ENCODE measurements at regions not wholly inside any gene's neighbourhood (a gene's known extent, or its start where the extent isn't known, plus 50 kb on each side); places are given as distances from the start of the nearest gene placed in this dataset.

DNA sequence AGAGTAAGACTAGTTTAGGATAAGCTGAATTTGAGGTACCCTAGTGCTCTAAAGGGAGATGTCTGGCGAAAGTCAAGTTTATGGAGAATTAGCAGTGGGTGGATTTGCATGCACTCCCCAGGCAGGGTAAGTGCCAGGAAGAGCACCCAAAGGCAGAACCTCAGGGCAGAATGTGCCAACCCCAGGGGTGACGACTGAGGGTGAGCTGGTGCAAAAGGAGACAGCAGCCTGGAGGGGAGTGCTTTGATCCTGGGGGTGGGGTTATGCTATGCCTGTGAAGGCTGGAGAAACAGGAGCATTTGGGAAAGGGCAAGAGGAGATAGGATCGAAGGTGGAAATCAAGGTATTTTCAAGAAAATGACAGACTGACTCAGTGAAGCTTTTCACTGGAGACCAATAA, 208.5 kb upstream of the PDE10A start:
- no TSS peak for BruUV-seq (replicated peaks)
- dilution Hi-C loops (cut with MboI; ENCODE audit: extremely low pct_ligation_motif_present, low sequenced_read_pairs): no loop called here
- no peak overlapping the region for H3K9ac ChIP-seq (replicated peaks; ENCODE audit: extremely low read depth, insufficient read depth, low read length)

More for the DNA sequence above, 208.5 kb upstream of the PDE10A start:
- H3K4me2 ChIP-seq (ENCODE audit: insufficient read depth, low read length): no peak overlapping the region
- ChIA-PET CTCF (interaction anchor here (1.1 kb wide), 1 partner anchor 12 kb away, joined by 3 read pairs; no protein-coding TSS in a partner anchor), POLR2A (no interaction called here)
- H2AFZ ChIP-seq (ENCODE audit: low read depth, low read length): no peak overlapping the region
- TF ChIP-seq JUN (IDR thresholded peaks at IDR 0.05; ENCODE audit: borderline replicate concordance, insufficient read depth, insufficient read length, low read depth) (no peak), FOS (IDR thresholded peaks at IDR 0.05; ENCODE audit: borderline replicate concordance, insufficient read depth, low read length) (no peak), EZH2 (IDR thresholded peaks at IDR 0.05; ENCODE audit: borderline replicate concordance, low read depth, low read length, severe bottlenecking) (no peak), POLR2A (IDR thresholded peaks at IDR 0.05; ENCODE audit: low read depth, low read length) (no peak), GATA2 (IDR thresholded peaks at IDR 0.05; ENCODE audit: insufficient read depth, insufficient read length, low read depth, low read length) (no peak), MYC (IDR thresholded peaks at IDR 0.05; ENCODE audit: low read depth, low read length) (no peak), POLR2AphosphoS5 (IDR thresholded peaks at IDR 0.05; ENCODE audit: insufficient read depth, low read depth, low read length) (no peak)
- TF ChIP-seq, protein P1, sequence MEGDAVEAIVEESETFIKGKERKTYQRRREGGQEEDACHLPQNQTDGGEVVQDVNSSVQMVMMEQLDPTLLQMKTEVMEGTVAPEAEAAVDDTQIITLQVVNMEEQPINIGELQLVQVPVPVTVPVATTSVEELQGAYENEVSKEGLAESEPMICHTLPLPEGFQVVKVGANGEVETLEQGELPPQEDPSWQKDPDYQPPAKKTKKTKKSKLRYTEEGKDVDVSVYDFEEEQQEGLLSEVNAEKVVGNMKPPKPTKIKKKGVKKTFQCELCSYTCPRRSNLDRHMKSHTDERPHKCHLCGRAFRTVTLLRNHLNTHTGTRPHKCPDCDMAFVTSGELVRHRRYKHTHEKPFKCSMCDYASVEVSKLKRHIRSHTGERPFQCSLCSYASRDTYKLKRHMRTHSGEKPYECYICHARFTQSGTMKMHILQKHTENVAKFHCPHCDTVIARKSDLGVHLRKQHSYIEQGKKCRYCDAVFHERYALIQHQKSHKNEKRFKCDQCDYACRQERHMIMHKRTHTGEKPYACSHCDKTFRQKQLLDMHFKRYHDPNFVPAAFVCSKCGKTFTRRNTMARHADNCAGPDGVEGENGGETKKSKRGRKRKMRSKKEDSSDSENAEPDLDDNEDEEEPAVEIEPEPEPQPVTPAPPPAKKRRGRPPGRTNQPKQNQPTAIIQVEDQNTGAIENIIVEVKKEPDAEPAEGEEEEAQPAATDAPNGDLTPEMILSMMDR (IDR thresholded peaks at IDR 0.05; ENCODE audit: extremely low read depth in 1 of 2, insufficient read depth in 1 of 2, low read depth in 1 of 2, low read length in 2 of 2): no peak
- TF ChIP-seq, protein P2, sequence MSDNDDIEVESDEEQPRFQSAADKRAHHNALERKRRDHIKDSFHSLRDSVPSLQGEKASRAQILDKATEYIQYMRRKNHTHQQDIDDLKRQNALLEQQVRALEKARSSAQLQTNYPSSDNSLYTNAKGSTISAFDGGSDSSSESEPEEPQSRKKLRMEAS (IDR thresholded peaks at IDR 0.05; ENCODE audit: insufficient read depth, insufficient read length): no peak
- no peaks in the 10 kb centered on the region for H3K9me1 ChIP-seq (replicated peaks; ENCODE audit: control insufficient read depth, extremely low read depth, insufficient read depth, low read length)
- no peaks in the 10 kb centered on the region for H3K36me3 ChIP-seq (ENCODE audit: control insufficient read depth in 2 of 2, extremely low read depth in 1 of 2, insufficient read depth in 2 of 2, low read length in 2 of 2)
- H3K4me1 ChIP-seq (ENCODE audit: control insufficient read depth, extremely low read depth, insufficient read depth, low read length): no peaks in the 10 kb centered on the region
- H4K20me1 ChIP-seq (replicated peaks; ENCODE audit: control insufficient read depth, extremely low read depth, insufficient read depth, low read length): no peaks in the 10 kb centered on the region
- FAIRE-seq (no peak), DNase-seq (ENCODE audit: low read depth, low spot score) (no peak)
- no peaks in the 10 kb centered on the region for H3K27me3 ChIP-seq (ENCODE audit: control insufficient read depth in 2 of 2, insufficient read depth in 2 of 2, low read length in 2 of 2)
- no peaks in the 10 kb centered on the region for H3K79me2 ChIP-seq (ENCODE audit: control insufficient read depth, insufficient read depth, low read length)
- intact Hi-C loops (cut with micrococcal nuclease): no loop called here
- no peak overlapping the region for H3K4me3 ChIP-seq (replicated peaks in 1 of 3; ENCODE audit: insufficient read depth in 1 of 3, low read depth in 1 of 3, low read length in 3 of 3)
- H3K27ac ChIP-seq (ENCODE audit: insufficient read depth, low read depth, low read length): no peak overlapping the region
- H3K9me3 ChIP-seq (replicated peaks; ENCODE audit: control insufficient read depth, insufficient read depth, low read length): no peaks in the 10 kb centered on the region

Measured in endothelial cell of umbilical vein (primary cell).